IPS DF 19.7 (cell line): ENCODE measurements at regions not wholly inside any gene's neighbourhood (a gene's known extent, or its start where the extent isn't known, plus 50 kb on each side); places are given as distances from the start of the nearest gene placed in this dataset.
"Not testable (repeated sequence)": the region's sequence is repeated elsewhere in the genome, so short reads cannot be mapped to it uniquely, and the experiment has no call there.

ENCODE experiments used
- DNase-seq: peaks from one replicate; pipeline ENCODE4 v3.0.0-alpha.2; 2013; ENCODE audit warnings: low read depth, low spot score

DNA sequence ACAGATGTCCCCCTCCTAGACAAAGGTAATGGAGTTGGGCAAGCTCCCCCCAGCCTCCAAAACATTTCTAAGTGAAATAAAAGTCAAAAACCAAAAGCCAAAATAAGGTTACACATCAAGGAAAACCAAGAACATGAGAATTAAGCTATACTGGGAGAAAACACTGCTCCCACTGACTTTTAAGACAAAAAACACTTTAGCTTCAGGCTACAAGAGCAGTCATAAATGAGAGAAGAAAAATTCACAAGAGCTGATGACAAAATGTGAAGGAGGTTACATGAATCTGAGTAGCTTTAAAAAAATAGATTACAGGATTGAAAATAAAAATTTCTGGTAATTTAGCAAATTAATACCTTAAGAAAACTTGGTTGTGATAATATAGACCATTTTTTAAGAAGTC, 1370.3 kb upstream of the CDH9 start:
- no peak for DNase-seq

DNA sequence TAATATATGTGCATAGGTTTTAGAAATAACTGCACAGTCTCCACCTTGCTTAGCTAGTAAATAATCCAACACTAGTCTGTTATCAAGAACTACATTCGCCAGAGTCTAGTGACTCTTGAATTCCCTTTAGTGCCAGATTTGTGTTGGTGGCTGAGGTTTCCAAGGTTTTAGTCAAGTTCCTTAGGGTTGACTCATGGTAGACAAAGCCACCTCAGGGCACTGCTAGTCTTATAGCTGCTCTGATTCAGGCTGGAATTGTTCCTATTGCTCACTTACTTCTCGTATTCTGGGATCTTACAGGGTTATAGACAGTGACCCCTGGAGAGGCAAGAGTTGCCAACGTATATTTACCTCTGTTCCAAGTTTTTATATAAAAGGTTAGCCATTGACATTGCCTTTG, 1369.8 kb upstream of the CDH9 start:
- no peak for DNase-seq

DNA sequence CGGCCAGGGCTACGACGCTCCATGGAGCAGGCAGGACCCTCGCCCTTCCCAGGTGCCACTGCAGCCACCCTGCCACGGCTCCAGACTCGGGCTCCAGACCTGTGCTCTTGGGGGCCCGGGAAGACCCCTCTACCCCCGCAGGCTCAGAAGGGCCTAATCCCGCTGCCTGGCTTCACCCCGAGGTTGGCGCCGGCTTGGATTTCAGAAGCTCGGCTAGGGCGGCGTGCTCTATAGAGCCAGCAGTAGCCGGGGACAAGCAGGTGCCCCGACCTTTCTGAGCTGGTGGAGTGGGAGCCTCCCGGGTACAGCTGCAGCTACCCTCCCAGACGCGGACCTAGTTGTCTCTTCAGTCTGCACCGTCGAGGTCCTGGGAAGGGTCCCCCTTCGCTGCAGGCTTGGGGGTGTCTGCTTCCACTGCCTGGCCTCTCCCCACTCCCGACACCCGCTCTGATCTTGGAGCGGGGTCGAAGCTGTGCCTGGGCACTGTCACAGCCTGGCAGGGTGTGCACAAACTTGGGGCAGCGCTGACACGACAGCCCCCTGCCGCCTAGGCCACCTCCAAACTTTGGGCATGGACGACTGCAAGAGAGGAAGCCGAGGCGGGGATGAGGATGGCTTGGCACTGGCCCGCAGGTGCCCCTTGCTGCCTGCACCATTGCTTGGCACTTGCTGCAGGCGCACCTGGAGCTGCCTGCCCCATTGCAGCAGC, 1366.1 kb upstream of the CDH9 start:
- DNase-seq, result no peak

DNA sequence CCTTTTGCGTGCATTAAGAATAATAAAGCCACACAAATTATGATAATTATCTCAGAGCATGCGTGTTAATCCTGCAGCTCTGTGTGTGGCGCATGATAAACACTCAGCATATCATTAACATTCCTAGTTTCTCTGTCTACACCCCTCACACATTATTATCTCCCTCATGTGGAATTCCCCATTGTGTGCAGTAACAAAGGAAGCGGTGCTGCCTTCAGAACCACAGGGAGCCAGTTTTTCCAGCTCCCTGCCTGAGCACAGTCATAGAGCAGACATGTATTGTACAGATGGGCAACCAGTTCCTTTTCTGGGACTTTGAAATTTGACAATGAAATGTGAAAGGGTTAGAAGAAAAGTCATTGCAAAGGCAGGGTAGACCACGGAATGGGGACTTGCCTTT, 1365.5 kb upstream of the CDH9 start:
- DNase-seq, result no peak

DNA sequence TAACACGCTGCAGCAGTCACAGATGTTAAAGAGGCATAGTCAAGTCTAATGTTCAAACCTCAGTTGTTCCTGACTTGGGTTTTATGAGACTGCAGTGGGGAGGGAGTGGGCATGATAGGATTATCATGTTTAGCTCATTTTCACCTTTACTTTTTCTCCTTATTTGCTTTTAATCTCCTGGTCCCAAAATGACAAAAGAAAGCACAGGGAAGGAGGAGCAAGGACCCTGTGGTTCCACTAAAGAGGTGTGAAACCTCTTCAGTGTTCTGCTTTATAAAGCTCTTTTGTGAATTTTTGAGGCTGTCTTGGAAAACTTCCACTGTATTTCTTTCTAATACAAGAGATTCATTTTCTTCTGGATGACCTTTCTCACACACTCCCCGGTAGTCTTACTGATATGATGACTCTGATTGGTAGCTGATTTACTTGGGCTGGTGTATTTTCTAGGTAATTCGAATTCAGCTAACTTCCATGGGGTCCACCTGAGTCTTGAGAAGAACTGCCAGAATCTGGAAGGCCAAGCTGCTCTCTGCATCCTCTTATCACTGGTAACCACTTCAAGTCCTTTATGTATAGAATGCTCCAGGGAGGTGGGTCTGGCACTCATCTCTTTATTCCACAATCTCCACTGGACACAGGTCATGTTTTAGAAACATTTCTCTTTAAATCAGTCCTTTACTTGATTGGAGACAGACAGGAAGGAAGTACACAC, 1364.4 kb upstream of the CDH9 start:
- DNase-seq, result no peak

DNA sequence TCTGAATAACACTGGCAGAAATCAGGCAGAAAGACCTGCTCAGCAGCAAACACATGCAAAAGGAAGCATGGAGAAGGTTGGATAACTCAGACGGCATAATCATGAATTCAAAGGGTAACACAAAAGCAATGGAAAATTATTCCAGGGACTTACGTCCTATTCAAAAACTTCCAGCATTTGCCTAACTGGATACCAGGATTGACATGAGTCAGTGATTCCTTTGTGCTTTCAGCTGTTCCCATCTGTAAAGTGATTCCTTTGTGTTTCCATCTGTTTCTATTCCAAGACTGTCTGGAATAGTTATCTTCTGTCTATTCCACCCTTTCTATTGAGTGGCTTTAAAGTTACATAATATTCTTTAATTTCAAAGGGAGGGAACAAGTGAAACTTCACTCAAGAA, 1361.7 kb upstream of the CDH9 start:
- DNase-seq, result no peak

DNA sequence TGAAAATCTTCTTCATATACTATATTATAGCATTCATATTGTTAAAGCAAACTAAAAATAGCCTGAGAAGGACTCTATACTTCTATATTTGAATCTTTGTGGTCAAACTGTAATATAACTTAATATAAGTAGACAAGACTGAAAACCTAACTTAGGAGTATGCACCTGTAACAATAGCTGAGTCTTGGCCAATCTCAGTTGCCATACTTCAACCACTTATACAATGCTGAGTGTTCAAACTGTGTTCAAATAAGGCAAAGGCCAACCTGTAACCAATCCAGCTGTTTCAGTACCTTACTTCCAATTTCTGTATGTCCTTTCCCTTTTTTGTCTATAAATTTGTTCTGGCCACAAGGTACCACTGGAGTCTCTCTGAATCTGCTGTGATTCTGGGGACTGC, 1360.8 kb upstream of the CDH9 start:
- DNase-seq, result no peak

DNA sequence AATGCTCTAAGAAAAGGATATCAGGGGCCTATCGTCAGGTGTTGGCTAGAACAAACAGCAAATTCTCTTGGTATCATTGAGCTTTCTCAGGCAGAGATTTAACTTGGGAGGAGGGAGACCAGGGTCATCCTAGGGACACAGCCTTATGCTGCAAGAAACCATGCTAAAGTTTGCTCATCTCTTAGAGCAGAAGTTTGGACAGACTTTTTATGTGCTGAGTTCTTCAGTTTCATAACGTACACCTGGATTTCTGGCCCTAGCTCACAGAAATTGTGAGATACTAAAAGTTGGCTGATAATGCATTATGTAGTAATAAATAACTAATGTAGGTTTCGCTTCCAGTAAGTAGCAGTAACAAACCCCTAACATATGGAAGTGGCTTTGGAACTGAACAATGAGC, 1359.8 kb upstream of the CDH9 start:
- no peak for DNase-seq

DNA sequence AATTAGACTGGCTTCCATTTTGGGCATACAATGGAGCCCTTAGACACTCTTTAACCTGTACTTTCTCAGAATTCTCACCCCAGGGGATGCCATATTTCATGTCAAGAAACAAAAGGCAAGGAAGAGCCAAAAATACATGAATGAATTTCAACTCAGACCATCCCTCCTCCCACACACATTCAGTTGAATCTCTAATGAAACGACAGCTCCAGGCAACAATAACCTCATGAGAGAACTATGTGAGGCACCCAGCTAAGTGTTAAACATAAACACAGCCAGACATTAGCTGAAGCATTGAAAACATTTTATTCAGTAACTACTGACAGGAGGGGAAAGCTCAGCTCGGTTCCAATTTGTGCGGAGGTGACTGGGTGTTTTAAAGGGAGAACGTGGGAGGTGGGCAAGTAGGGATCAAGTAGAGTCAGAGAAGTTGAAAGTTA, 1359.1 kb upstream of the CDH9 start:
- no peak for DNase-seq

DNA sequence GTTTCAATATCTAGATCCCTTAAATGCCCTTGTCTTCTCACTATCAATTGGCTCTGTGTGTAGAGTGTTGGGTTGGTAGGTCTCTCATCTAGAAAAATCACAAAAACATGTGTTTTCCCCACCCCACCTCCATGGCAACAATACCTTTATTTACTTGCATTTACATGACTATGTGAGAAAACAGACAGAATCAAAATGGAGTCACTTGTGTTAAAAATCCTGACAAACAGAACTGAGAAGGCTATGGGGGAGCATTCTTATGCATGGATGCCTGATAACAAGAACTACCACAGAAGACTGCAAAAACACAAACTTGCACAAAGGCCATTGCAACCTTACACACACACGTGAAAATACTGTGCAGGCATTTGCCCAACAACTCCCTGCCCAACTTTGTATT, 1352.9 kb upstream of the CDH9 start:
- DNase-seq, result no peak

DNA sequence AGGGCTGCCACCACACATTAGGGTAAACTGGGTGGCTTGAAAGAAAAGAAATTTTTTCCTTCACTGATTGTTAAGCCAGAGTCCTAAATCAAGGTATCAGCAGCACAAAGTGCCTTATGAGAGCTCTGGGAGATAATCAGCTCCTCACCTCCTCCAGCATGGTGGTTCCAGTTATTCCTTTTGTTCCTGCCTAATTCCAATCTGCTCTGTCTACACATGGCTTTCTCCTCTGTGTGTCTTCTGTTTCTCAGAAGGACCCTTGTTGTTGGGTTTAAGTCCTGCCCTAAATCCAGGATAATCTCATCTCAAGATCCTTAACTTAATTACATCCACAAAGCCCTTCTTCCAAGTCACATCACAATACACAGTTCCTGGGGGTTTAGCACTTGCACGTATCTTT, 1352.0 kb upstream of the CDH9 start:
- DNase-seq, result no peak

DNA sequence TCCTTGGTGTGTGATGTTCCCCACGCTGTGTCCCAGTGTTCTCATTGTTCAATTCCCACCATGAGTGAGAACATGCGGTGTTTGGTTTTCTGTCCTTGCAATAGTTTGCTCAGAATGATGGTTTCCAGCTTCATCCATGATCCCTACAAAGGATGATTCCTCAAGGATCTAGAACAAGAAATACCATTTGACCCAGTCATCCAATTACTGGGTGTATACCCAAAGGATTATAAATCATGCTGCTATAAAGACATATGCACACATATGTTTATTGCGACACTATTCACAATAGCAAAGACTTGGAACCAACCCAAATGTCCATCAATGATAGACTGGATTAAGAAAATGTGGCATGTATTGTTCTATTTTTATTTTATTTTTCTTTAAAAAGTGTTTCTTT, 1351.3 kb upstream of the CDH9 start:
- DNase-seq, result not testable (repeated sequence)

DNA sequence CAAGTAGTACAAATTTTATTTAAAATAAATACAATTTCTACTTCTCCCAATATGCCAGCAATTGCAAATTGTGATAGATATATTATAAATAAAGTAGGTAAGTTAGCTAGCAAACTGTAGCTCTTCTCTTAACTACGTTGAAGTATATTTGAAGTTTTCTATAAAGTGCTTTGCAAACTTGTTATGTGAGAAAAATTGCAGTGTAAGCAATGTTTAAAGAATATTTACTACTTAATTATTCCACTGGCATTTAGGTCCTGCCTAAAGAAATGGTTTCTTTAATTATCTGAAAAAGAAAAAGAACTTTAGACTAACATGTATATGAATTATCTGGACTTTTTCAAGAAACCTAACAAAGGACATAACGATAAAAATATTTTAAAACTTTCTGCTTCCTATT, 1350.0 kb upstream of the CDH9 start:
- no peak for DNase-seq

DNA sequence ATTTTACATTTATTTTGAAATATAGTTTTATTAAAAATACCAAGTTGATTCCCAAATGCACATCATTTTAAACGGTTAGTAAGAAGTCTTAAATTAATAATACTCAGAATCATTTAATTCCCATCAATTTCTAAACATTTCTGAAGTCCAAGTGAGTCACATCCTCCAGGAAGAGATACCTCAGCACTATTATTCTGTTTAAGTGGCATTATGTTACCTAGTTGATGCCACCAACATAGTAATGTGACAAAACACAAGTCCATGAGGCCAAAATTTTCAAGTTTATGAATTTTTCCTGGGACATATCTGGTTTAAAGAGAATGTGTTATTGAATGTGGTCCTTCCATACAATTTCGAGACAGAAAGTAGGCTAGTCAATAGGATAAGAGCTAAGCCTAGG, 1348.3 kb upstream of the CDH9 start:
- DNase-seq, result no peak

DNA sequence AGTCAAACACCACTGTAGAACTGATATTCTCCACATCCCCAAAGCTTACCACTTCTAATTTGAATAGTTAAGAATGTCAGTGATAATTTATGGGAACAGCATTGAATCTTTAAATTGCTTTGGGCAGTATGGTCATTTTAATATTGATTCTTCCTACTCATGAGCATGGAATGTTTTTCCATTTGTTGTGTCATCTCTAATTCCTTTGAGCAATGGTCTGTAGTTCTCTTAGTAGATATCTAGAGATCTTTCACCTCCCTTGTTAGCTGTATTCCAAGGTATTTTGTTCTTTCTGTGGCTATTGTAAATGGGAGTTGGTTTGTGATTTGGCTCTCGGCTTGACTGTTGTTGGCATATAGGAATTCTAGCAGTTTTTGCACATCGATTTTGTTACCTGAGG, 1341.8 kb upstream of the CDH9 start:
- DNase-seq, result no peak

DNA sequence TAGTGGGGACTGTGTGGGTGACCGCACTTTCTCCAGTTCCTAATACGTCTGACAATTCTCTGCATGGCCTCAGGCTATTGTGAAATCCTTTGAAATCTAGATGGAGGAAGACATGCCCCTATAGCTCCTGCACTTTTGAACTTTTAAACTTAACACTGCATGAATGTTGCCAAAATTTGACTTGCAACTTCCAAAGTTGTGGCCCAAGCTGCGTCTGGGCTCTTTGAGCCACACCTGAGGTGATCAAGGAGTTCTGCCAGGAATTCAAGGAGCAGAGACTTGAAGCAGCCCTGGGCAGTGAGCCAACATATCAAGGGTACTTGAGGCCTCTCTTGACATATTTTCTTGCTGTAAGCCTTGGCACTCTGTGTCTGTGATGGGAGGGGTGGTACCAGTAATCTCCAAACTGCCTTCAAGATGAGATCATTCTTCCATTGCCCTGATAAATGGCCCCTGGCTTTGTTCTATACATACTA, 1336.1 kb upstream of the CDH9 start:
- no peak for DNase-seq

DNA sequence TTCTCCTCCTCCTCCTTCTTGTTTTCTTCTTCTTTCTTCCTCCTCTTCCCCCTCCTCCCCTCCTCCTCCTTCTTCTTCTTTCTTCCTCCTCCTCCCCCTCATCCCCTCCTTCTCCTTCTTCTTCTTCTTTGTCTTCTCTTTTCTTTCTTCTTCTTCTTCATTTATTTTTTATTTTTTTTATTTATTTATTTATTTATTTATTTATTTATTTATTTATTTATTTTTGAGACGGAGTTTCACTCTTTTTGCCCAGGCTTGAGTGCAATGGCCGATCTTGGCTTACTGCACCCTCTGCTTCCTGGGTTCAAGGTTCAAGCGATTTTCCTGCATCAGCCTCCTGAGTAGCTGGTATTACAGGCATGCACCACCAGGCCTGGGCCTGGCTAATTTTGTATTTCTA, 1332.5 kb upstream of the CDH9 start:
- DNase-seq, result no peak

DNA sequence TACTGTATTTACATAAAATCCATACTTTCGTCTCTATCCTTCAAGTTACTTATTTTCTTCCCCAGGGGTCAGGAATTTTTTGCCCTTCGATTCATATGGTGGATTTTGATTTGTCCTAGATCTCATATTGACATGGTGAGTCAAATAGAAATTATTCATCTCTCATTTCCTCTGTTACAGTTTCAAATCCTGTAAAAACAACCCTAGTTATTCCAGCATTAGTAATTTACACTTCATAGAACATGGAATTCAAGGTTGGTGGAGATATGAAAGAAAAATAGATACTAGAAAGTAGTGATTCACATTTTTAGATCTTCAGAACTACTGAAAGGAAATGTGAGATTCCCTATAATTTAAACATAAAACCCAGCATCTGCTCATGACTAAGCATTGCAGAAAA, 1331.0 kb upstream of the CDH9 start:
- no peak for DNase-seq

DNA sequence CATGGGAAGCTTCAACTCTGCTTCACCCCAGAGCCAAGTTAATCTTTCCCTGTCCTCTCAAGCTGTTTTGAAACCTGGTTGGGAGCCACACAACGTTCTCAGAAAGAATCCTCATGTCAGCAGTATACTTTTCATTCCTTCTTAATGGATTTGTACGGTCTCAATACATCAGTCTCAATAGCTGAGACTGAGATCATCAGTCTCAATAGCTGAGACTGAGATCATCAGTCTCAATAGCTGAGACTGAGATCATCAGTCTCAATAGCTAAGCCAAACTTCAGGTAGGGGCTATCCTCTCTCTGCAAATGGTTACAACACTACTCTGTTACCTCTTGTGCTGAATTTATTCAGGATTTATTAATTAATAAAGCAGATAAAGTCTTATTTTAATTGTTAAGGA, 1317.4 kb upstream of the CDH9 start:
- no peak for DNase-seq

DNA sequence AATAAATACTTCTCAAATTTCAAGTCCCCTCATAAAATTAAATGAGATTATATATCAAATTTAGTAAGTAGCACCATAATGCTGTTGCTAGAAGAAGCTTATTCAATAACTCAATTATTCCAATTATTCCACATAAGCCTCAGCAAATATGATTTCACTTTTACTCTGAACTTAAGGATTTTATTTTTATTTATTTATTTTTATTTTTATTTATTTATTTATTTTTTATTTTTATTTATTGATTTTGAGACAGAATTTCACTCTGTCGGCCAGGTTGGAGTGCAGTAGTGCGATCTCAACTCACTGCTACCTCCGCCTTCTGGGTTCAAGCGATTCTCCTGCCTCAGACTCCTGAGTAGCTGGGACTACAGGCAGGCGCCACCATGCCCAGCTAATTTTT, 1308.3 kb upstream of the CDH9 start:
- no peak for DNase-seq

DNA sequence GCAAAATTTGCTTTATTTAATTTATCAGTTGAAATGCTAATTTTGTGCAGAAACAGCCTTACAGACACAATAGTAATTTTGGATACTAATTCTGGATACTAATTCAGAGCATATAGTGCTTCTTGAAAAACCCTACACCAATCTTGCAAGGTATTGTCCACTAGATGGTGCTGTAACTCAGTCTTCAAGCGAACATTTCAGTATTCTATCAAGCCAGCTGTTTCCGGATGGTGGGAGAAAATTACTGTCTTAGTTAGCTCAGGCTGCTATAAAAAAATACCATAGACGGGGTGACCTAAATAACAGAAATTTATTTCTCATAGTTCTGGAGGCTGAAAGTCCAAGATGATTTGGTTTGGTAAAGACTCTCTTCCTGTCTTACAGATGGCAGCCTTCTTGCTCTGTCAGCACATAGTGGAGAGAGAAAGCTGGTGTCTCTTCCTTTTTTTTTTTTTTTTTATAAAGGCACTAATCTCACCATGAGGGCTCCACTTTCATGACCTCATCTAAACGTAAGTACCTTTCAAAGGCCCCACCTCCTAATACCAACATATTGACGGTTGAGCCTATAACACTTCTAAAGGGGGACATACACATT, 1306.5 kb upstream of the CDH9 start:
- DNase-seq, result peak; percentile 2

DNA sequence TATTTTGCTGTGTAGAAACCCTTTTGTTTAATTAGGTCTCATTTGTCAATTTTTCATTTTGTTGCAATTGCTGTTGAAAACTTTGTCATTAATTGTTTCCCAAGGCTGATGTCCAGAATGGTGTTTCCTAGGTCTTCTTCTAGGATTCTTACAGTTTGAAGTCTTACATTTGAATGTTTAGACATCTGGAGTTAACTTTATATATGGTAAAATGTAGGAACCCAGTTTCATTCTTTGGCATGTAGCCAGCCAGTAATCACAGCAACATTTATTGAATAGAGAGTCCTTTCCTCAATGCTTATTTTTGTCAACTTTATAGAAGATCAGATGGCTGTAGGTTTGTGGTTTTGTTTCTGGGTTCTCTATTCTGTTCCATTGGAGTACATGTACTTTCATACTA, 1290.8 kb upstream of the CDH9 start:
- no peak for DNase-seq

DNA sequence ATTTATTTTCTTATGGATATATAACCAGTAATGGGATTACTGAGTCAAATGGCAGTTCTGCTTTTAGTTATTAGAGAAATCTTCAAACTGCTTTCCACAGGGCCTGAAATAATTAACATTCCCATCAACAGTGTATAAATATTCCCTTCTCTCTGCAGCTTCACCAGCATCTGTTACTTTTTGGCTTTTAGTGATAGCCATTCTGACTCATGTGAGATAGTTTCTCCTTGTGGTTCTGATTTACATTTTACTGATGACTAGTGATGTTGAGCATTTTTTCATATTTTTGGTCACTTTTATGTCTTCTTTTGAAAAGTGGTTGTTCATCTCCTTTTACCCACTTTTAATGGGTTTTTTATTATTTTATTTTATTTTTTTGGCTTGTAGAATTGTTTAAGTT, 1290.3 kb upstream of the CDH9 start:
- DNase-seq, result no peak
